Upper lobe of left lung (tissue), 4 donors: ENCODE measurements at regions not wholly inside any gene's neighbourhood (a gene's known extent, or its start where the extent isn't known, plus 50 kb on each side); places are given as distances from the start of the nearest gene placed in this dataset.

Experiments
- POLR2A ChIP-seq, 4 donors: fragments of 450-650 bp; IDR thresholded peaks; one replicate each; pipeline ENCODE4 v1.5.1; 2016 to 2017; ENCODE audit warnings: antibody characterized with exemption in 4 of 4, mild to moderate bottlenecking in 2 of 4
- POLR2AphosphoS5 ChIP-seq, 2 donors: sonication (generic); formaldehyde crosslinking; IDR thresholded peaks; one replicate each; pipeline ENCODE4 v1.5.1; 2017; ENCODE audit warnings: antibody characterized with exemption in 2 of 2
- TF ChIP-seq, protein P1 (sequence below), 6 experiments: fragments of 450-650 bp in 4 of 6; fragments of 200-600 bp in 2 of 6; sonication (generic) in 2 of 6; IDR thresholded peaks; one replicate each; pipeline ENCODE4 v1.5.1; 2016 to 2019; ENCODE audit warnings: antibody characterized with exemption in 6 of 6

DNA sequence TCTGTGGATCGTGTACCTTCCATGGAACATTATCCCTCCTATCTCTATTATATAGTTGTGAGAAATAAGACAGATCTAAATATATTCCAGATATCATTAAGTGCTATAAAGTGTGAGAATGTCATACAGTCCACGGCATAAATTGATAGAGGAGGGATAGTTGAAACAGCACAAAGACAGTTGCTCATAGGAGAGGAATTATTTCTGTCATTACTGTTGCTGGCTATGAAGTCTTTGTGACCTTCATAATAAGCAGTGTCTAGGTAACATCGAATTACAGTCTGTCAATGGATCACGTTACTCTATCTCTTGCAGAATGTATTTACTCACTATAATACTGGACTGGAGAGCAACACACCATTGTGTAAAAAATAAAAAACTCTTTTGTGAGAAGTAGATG is 671.5 kb upstream of the PCDH20 start:
- TF ChIP-seq POLR2AphosphoS5 (IDR thresholded peaks at IDR 0.05) (no peak), POLR2A (IDR thresholded peaks at IDR 0.05) (no peak)
- TF ChIP-seq, protein P1, sequence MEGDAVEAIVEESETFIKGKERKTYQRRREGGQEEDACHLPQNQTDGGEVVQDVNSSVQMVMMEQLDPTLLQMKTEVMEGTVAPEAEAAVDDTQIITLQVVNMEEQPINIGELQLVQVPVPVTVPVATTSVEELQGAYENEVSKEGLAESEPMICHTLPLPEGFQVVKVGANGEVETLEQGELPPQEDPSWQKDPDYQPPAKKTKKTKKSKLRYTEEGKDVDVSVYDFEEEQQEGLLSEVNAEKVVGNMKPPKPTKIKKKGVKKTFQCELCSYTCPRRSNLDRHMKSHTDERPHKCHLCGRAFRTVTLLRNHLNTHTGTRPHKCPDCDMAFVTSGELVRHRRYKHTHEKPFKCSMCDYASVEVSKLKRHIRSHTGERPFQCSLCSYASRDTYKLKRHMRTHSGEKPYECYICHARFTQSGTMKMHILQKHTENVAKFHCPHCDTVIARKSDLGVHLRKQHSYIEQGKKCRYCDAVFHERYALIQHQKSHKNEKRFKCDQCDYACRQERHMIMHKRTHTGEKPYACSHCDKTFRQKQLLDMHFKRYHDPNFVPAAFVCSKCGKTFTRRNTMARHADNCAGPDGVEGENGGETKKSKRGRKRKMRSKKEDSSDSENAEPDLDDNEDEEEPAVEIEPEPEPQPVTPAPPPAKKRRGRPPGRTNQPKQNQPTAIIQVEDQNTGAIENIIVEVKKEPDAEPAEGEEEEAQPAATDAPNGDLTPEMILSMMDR (IDR thresholded peaks at IDR 0.05), result no peak
